ENCODE measurements at regions not wholly inside any gene's neighbourhood (a gene's known extent, or its start where the extent isn't known, plus 50 kb on each side); places are given as distances from the start of the nearest gene placed in this dataset.
"Not testable (repeated sequence)": the region's sequence is repeated elsewhere in the genome, so short reads cannot be mapped to it uniquely, and the experiment has no call there.

- H3K4me1 Mint-ChIP-seq (ENCODE audit: low read depth in 2 of 2); ATAC-seq (replicated peaks); H3K27ac Mint-ChIP-seq; DNase-seq; H3K36me3 Mint-ChIP-seq (ENCODE audit: insufficient read depth); H3K4me3 Mint-ChIP-seq: not testable (repeated sequence)
- Mint-ChIP-seq H3K27me3 (peaks cover 0 to 24% of the 10 kb centered on the region in 2 donors), H3K9me3 (peaks cover 2 to 11% of the 10 kb centered on the region in 2 donors)
These were observed 144.5 kb downstream of the TMEM167A start for GRCh38 chr5:82932473-82933220.

GRCh38 chr5:82931110-82931509 is 146.1 kb downstream of the TMEM167A start:
- no peak overlapping the region for H3K27ac Mint-ChIP-seq
- H3K4me3 Mint-ChIP-seq: no peak overlapping the region
- H3K36me3 Mint-ChIP-seq (ENCODE audit: insufficient read depth): peaks cover 2% of the 10 kb centered on the region
- ATAC-seq (replicated peaks): no peak
- no peak for DNase-seq
- H3K27me3 Mint-ChIP-seq: peaks cover 0 to 24% of the 10 kb centered on the region in 2 donors
- H3K9me3 Mint-ChIP-seq: peaks cover 2 to 11% of the 10 kb centered on the region in 2 donors
- H3K4me1 Mint-ChIP-seq (ENCODE audit: low read depth in 2 of 2): no peaks in the 10 kb centered on the region

- H3K27ac Mint-ChIP-seq: no peak overlapping the region
- peaks cover 4 to 6% of the 10 kb centered on the region in 2 donors for H3K27me3 Mint-ChIP-seq
- DNase-seq: no peak
- no peaks in the 10 kb centered on the region for H3K9me3 Mint-ChIP-seq
- H3K4me1 Mint-ChIP-seq (ENCODE audit: low read depth in 2 of 2): no peaks in the 10 kb centered on the region
- H3K36me3 Mint-ChIP-seq (ENCODE audit: insufficient read depth): no peaks in the 10 kb centered on the region
- no peak overlapping the region for H3K4me3 Mint-ChIP-seq
- no peak for ATAC-seq (replicated peaks)
These were observed 152.2 kb downstream of the TMEM167A start for GRCh38 chr5:82925061-82925411.

GRCh38 chr5:82924226-82925060 is 152.8 kb downstream of the TMEM167A start:
- no peak overlapping the region for H3K27ac Mint-ChIP-seq
- ATAC-seq (replicated peaks) (no peak), DNase-seq (no peak)

GRCh38 chr5:82922086-82922734 is 155.0 kb downstream of the TMEM167A start:
- peaks cover 4 to 7% of the 10 kb centered on the region in 2 donors for H3K27me3 Mint-ChIP-seq
- H3K36me3 Mint-ChIP-seq (ENCODE audit: insufficient read depth): no peaks in the 10 kb centered on the region
- no peak overlapping the region for H3K27ac Mint-ChIP-seq
- no peaks in the 10 kb centered on the region for H3K9me3 Mint-ChIP-seq
- DNase-seq (no peak), ATAC-seq (replicated peaks) (no peak)
- no peak overlapping the region for H3K4me3 Mint-ChIP-seq
- H3K4me1 Mint-ChIP-seq (ENCODE audit: low read depth in 2 of 2): no peaks in the 10 kb centered on the region

More at GRCh38 chr5:82924226-82925060, 152.8 kb downstream of the TMEM167A start:
- H3K27me3 Mint-ChIP-seq: peaks cover 4 to 7% of the 10 kb centered on the region in 2 donors
- no peaks in the 10 kb centered on the region for H3K9me3 Mint-ChIP-seq
- no peaks in the 10 kb centered on the region for H3K4me1 Mint-ChIP-seq (ENCODE audit: low read depth in 2 of 2)
- H3K36me3 Mint-ChIP-seq (ENCODE audit: insufficient read depth): no peaks in the 10 kb centered on the region
- H3K4me3 Mint-ChIP-seq: no peak overlapping the region

GRCh38 chr5:82918311-82919031 is 158.7 kb downstream of the TMEM167A start:
- no peak overlapping the region for H3K4me3 Mint-ChIP-seq
- ATAC-seq (replicated peaks) (no peak), DNase-seq (no peak)
- H3K27me3 Mint-ChIP-seq: peaks cover 4 to 7% of the 10 kb centered on the region in 2 donors
- H3K9me3 Mint-ChIP-seq: peaks cover 6 to 10% of the 10 kb centered on the region in 2 donors
- no peak overlapping the region for H3K27ac Mint-ChIP-seq
- no peaks in the 10 kb centered on the region for H3K36me3 Mint-ChIP-seq (ENCODE audit: insufficient read depth)
- no peaks in the 10 kb centered on the region for H3K4me1 Mint-ChIP-seq (ENCODE audit: low read depth in 2 of 2)

DNA sequence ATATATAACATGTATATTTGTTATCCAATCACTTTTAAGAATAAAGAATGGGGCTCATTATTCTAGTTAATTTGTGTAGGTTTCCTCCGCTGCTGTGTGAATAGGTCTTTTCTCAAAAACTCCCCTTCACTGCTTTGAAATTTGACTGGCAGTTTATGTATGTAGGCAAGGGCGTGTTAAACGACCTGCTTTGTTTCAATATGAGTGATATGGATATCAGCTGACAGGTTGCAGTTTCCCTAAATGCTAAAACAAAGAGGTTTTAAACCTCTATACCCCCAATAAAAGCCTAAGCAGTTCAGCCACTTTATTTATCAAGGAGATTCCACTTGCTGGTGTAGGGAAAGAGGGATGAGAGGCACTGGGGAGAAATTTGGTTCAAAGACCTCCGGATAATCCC is 159.6 kb downstream of the TMEM167A start:
- peaks cover 6 to 10% of the 10 kb centered on the region in 2 donors for H3K9me3 Mint-ChIP-seq
- DNase-seq (no peak), ATAC-seq (replicated peaks) (no peak)
- H3K4me1 Mint-ChIP-seq (ENCODE audit: low read depth in 2 of 2): no peaks in the 10 kb centered on the region
- H3K36me3 Mint-ChIP-seq (ENCODE audit: insufficient read depth): no peaks in the 10 kb centered on the region
- peaks cover 4 to 7% of the 10 kb centered on the region in 2 donors for H3K27me3 Mint-ChIP-seq
- no peak overlapping the region for H3K27ac Mint-ChIP-seq
- no peak overlapping the region for H3K4me3 Mint-ChIP-seq

DNA sequence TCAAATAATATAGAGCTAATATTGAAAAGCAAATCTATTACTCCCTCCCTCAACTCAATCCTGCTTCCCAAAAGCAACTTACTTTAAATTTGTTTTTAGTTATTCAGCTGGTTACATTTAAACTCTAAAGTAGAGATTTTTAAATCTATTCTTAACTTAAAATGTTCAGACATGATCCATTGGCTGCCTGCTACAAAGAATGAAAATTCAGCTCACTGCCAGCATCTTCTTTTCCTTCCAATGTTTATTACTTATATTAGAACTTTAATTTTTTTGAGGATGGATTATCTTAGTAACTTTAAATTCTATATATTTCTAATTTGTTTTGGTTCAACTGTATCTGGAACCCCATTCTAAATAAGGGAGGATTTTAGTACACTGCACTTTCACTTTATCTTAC is 163.2 kb downstream of the TMEM167A start:
- no peaks in the 10 kb centered on the region for H3K4me1 Mint-ChIP-seq (ENCODE audit: low read depth in 2 of 2)
- H3K36me3 Mint-ChIP-seq (ENCODE audit: insufficient read depth): no peaks in the 10 kb centered on the region
- no peak overlapping the region for H3K27ac Mint-ChIP-seq
- H3K9me3 Mint-ChIP-seq: peaks cover 8 to 10% of the 10 kb centered on the region in 2 donors
- H3K27me3 Mint-ChIP-seq: no peaks in the 10 kb centered on the region
- DNase-seq: no peak
- no peak overlapping the region for H3K4me3 Mint-ChIP-seq
- ATAC-seq (replicated peaks): no peak

DNA sequence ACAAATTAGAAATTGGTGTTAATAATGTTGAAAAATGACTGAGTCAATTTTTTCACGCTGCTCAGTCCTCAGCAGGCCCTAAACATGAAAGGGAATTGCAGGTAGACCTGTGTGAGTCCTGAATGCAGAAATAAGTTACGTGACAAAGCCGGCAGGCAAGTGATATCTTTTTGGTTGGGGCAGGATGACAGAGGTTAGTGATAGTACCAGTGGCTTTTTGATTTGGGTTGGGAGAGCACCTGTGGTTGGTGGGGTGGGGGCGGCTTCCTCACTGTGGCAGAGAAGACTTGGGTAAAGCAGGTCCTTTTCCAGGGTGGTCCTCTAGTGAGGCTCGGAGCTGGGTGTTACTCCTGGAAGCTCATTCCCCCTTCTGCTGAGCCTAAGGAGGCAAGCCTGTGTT is 164.7 kb downstream of the TMEM167A start:
- Mint-ChIP-seq H3K27me3 (no peaks in the 10 kb centered on the region), H3K36me3 (ENCODE audit: insufficient read depth) (no peaks in the 10 kb centered on the region), H3K4me3 (no peak overlapping the region), H3K27ac (no peak overlapping the region), H3K4me1 (ENCODE audit: low read depth in 2 of 2) (no peaks in the 10 kb centered on the region), H3K9me3 (peaks cover 8 to 10% of the 10 kb centered on the region in 2 donors)
- ATAC-seq (replicated peaks) (no peak), DNase-seq (no peak)

DNA sequence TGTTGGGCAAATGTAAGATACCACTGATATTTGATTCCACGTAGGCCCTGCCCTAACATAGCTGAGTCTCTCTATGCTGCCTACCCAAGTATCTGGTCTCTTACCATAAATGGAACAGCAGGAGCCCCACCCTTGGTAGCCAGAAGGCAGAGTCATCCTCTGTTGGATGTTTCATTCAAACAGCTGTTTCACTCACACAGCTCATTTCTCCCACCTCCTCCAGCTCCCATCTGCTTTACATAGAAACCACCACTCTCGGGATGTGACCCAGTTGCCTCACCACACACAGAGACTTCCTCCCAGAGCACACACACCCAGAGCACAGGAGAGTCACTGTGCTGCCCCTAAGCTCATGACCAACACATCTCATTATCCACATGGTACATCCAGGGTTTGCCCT is 165.3 kb downstream of the TMEM167A start:
- no peaks in the 10 kb centered on the region for H3K4me1 Mint-ChIP-seq (ENCODE audit: low read depth in 2 of 2)
- H3K4me3 Mint-ChIP-seq: no peak overlapping the region
- no peak for DNase-seq
- no peak for ATAC-seq (replicated peaks)
- H3K9me3 Mint-ChIP-seq: peaks cover 8 to 10% of the 10 kb centered on the region in 2 donors
- H3K27ac Mint-ChIP-seq: no peak overlapping the region
- H3K36me3 Mint-ChIP-seq (ENCODE audit: insufficient read depth): no peaks in the 10 kb centered on the region
- no peaks in the 10 kb centered on the region for H3K27me3 Mint-ChIP-seq

- H3K4me1 Mint-ChIP-seq (ENCODE audit: low read depth in 2 of 2): no peaks in the 10 kb centered on the region
- no peak for DNase-seq
- H3K36me3 Mint-ChIP-seq (ENCODE audit: insufficient read depth): no peaks in the 10 kb centered on the region
- ATAC-seq (replicated peaks): no peak
- H3K4me3 Mint-ChIP-seq: no peak overlapping the region
- H3K27me3 Mint-ChIP-seq: no peaks in the 10 kb centered on the region
- peaks cover 8 to 10% of the 10 kb centered on the region in 2 donors for H3K9me3 Mint-ChIP-seq
- H3K27ac Mint-ChIP-seq: no peak overlapping the region
These were observed 166.3 kb downstream of the TMEM167A start for GRCh38 chr5:82910905-82911304.

- no peak for ATAC-seq (replicated peaks)
- DNase-seq: no peak
- H3K36me3 Mint-ChIP-seq (ENCODE audit: insufficient read depth): no peaks in the 10 kb centered on the region
- peaks cover 5 to 6% of the 10 kb centered on the region in 2 donors for H3K9me3 Mint-ChIP-seq
- H3K4me3 Mint-ChIP-seq: no peak overlapping the region
- H3K27ac Mint-ChIP-seq: no peak overlapping the region
- no peaks in the 10 kb centered on the region for H3K27me3 Mint-ChIP-seq
- H3K4me1 Mint-ChIP-seq (ENCODE audit: low read depth in 2 of 2): no peaks in the 10 kb centered on the region
These were observed 166.7 kb downstream of the TMEM167A start for GRCh38 chr5:82910491-82910890.

DNA sequence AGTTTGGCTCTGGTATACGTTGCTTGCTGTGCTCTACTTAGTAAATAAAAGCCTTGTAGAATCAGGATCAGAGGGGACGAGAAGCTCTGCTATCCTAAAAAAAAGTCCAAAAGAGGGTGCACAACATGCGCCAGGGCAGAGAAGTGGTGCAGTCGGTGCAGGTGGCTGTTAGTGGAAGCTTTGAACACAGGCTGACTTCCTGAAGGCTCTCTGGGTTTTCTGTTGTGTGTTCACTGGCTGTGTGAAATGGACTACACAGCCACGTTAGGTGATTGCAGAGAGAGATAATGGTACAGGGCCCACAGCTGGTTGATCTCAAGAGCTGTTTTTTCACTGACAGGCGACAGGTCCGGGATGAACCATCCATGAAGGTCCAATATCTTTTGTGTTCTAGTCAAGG is 167.4 kb downstream of the TMEM167A start:
- no peak overlapping the region for H3K27ac Mint-ChIP-seq
- no peaks in the 10 kb centered on the region for H3K36me3 Mint-ChIP-seq (ENCODE audit: insufficient read depth)
- H3K4me1 Mint-ChIP-seq (ENCODE audit: low read depth in 2 of 2): no peaks in the 10 kb centered on the region

More for the DNA sequence above, 167.4 kb downstream of the TMEM167A start:
- peaks cover 0 to 2% of the 10 kb centered on the region in 2 donors for H3K9me3 Mint-ChIP-seq
- no peak overlapping the region for H3K4me3 Mint-ChIP-seq
- ATAC-seq (replicated peaks) (no peak), DNase-seq (no peak)
- no peaks in the 10 kb centered on the region for H3K27me3 Mint-ChIP-seq
